Stomach (tissue), 4 donors: ENCODE measurements at regions not wholly inside any gene's neighbourhood (a gene's known extent, or its start where the extent isn't known, plus 50 kb on each side); places are given as distances from the start of the nearest gene placed in this dataset.

Experiments
- small RNA-seq, 4 donors: library from RNA; depleted of rRNA; stranded (forward); fragments of <200 nt; gene quantifications; one replicate each; pipeline ENCODE3, GENCODE V24; 2016

Small RNAs in the stretch of these regions (small RNA-seq; reads per million reads assigned to genes)
- 116 to 483 (median 374) reads per million in 4 donors for gene RF00100
- gene RNU1-59P = 0 reads per million in 4 donors
